Fibroblast of peridontal ligament (primary cell): ENCODE measurements at regions not wholly inside any gene's neighbourhood (a gene's known extent, or its start where the extent isn't known, plus 50 kb on each side); places are given as distances from the start of the nearest gene placed in this dataset.

Experiments used
- DNase-seq: peaks from one replicate; pipeline ENCODE4 v3.0.0-alpha.2; 2010; ENCODE audit errors: extremely low read depth

GRCh38 chr15:37870711-37871110 lies 63.7 kb upstream of the TMCO5A start:
- no peak for DNase-seq

GRCh38 chr15:37872661-37873060 lies 61.8 kb upstream of the TMCO5A start:
- peak; percentile 35 for DNase-seq

- DNase-seq: peak; percentile 26
Observed at GRCh38 chr15:37873336-37873735, 61.1 kb upstream of the TMCO5A start.

GRCh38 chr15:37876900-37877299 lies 57.5 kb upstream of the TMCO5A start:
- no peak for DNase-seq

- DNase-seq: peak; percentile 87
Observed at GRCh38 chr15:37877851-37878741, 56.3 kb upstream of the TMCO5A start.

GRCh38 chr15:37880009-37880834 lies 54.2 kb upstream of the TMCO5A start:
- peak; percentile 73 for DNase-seq

- no peak for DNase-seq
Observed at GRCh38 chr15:37880835-37881153, 53.6 kb upstream of the TMCO5A start.

GRCh38 chr15:37881237-37882013 lies 53.0 kb upstream of the TMCO5A start:
- no peak for DNase-seq

GRCh38 chr15:37882640-37883039 lies 51.8 kb upstream of the TMCO5A start:
- DNase-seq: no peak
